H7 (cell line): ENCODE measurements at regions not wholly inside any gene's neighbourhood (a gene's known extent, or its start where the extent isn't known, plus 50 kb on each side); places are given as distances from the start of the nearest gene placed in this dataset.
"Not testable (repeated sequence)": the region's sequence is repeated elsewhere in the genome, so short reads cannot be mapped to it uniquely, and the experiment has no call there.

Experiments used
- DNase-seq: peaks from one replicate; pipeline ENCODE4 v3.0.0; 2012
- H3K27me3 ChIP-seq: 2 replicates; pipeline ENCODE4 v1.6.0; 2011; ENCODE audit warnings: mild to moderate bottlenecking, low read length; ENCODE audit not compliant: control insufficient read depth, insufficient read depth
- H3K36me3 ChIP-seq: replicated peaks from 2 replicates; pipeline ENCODE4 v1.5.1; 2011; ENCODE audit warnings: low read length; ENCODE audit not compliant: control insufficient read depth, insufficient read depth
- H3K4me3 ChIP-seq: 2 replicates; pipeline ENCODE4 v1.5.1; 2011; ENCODE audit warnings: low read depth, mild to moderate bottlenecking, control low read depth, low read length, moderate library complexity; ENCODE audit not compliant: insufficient read depth

- no peak overlapping the region for H3K4me3 ChIP-seq
- DNase-seq, result no peak
- no peaks in the 10 kb centered on the region for H3K36me3 ChIP-seq
- no peaks in the 10 kb centered on the region for H3K27me3 ChIP-seq
Measured at GRCh38 chr13:34360702-34361101, 542.8 kb downstream of the RFC3 start.

- no peaks in the 10 kb centered on the region for H3K27me3 ChIP-seq
- H3K36me3 ChIP-seq, result no peaks in the 10 kb centered on the region
- DNase-seq, result no peak
- H3K4me3 ChIP-seq, result no peak overlapping the region
Measured at GRCh38 chr13:34361560-34361959, 543.6 kb downstream of the RFC3 start.

- Histone ChIP-seq H3K36me3 (no peaks in the 10 kb centered on the region), H3K27me3 (no peaks in the 10 kb centered on the region), H3K4me3 (no peak overlapping the region)
- no peak for DNase-seq
Measured at GRCh38 chr13:34363266-34363665, 545.3 kb downstream of the RFC3 start.

GRCh38 chr13:34364633-34365032, 546.7 kb downstream of the RFC3 start:
- Histone ChIP-seq H3K27me3 (no peaks in the 10 kb centered on the region), H3K36me3 (no peaks in the 10 kb centered on the region), H3K4me3 (no peak overlapping the region)
- DNase-seq, result no peak

- Histone ChIP-seq H3K36me3 (no peaks in the 10 kb centered on the region), H3K4me3 (no peak overlapping the region), H3K27me3 (no peaks in the 10 kb centered on the region)
- DNase-seq, result no peak
Measured at GRCh38 chr13:34369931-34370330, 552.0 kb downstream of the RFC3 start.

GRCh38 chr13:34371108-34371507, 553.2 kb downstream of the RFC3 start:
- no peak for DNase-seq
- no peak overlapping the region for H3K4me3 ChIP-seq
- H3K36me3 ChIP-seq, result no peaks in the 10 kb centered on the region
- H3K27me3 ChIP-seq, result no peaks in the 10 kb centered on the region

- no peaks in the 10 kb centered on the region for H3K27me3 ChIP-seq
- no peak for DNase-seq
- H3K36me3 ChIP-seq, result no peaks in the 10 kb centered on the region
- H3K4me3 ChIP-seq, result no peak overlapping the region
Measured at GRCh38 chr13:34371645-34372395, 553.9 kb downstream of the RFC3 start.

- Histone ChIP-seq H3K27me3 (no peaks in the 10 kb centered on the region), H3K4me3 (no peak overlapping the region), H3K36me3 (no peaks in the 10 kb centered on the region)
- DNase-seq, result no peak
Measured at GRCh38 chr13:34372581-34372980, 554.6 kb downstream of the RFC3 start.

- Histone ChIP-seq H3K36me3 (no peaks in the 10 kb centered on the region), H3K27me3 (no peaks in the 10 kb centered on the region), H3K4me3 (no peak overlapping the region)
- no peak for DNase-seq
Measured at GRCh38 chr13:34376483-34376882, 558.5 kb downstream of the RFC3 start.

- no peak for DNase-seq
- Histone ChIP-seq H3K36me3 (no peaks in the 10 kb centered on the region), H3K4me3 (no peak overlapping the region), H3K27me3 (no peaks in the 10 kb centered on the region)
Measured at GRCh38 chr13:34381228-34381627, 560.8 kb upstream of the NBEA start.

GRCh38 chr13:34383728-34384127, 558.3 kb upstream of the NBEA start:
- H3K36me3 ChIP-seq, result no peaks in the 10 kb centered on the region
- H3K27me3 ChIP-seq, result no peaks in the 10 kb centered on the region
- DNase-seq, result no peak
- no peak overlapping the region for H3K4me3 ChIP-seq

GRCh38 chr13:34386229-34386628, 555.8 kb upstream of the NBEA start:
- not testable (repeated sequence) for DNase-seq, H3K27me3 ChIP-seq, H3K36me3 ChIP-seq, H3K4me3 ChIP-seq

- Histone ChIP-seq H3K36me3 (no peaks in the 10 kb centered on the region), H3K27me3 (no peaks in the 10 kb centered on the region), H3K4me3 (no peak overlapping the region)
- DNase-seq, result no peak
Measured at GRCh38 chr13:34391076-34391475, 551.0 kb upstream of the NBEA start.

GRCh38 chr13:34401696-34402095, 540.4 kb upstream of the NBEA start:
- Histone ChIP-seq H3K36me3 (no peaks in the 10 kb centered on the region), H3K27me3 (no peaks in the 10 kb centered on the region), H3K4me3 (no peak overlapping the region)
- DNase-seq, result no peak

GRCh38 chr13:34405410-34406181, 536.5 kb upstream of the NBEA start:
- no peak for DNase-seq
- Histone ChIP-seq H3K27me3 (no peaks in the 10 kb centered on the region), H3K36me3 (no peaks in the 10 kb centered on the region), H3K4me3 (no peak overlapping the region)
